GM21423 (cell line): ENCODE measurements at regions not wholly inside any gene's neighbourhood (a gene's known extent, or its start where the extent isn't known, plus 50 kb on each side); places are given as distances from the start of the nearest gene placed in this dataset.
"Not testable (repeated sequence)": the region's sequence is repeated elsewhere in the genome, so short reads cannot be mapped to it uniquely, and the experiment has no call there.

ENCODE experiments used
- ATAC-seq: cut with Tn5 transposase; IDR thresholded peaks from one replicate; pipeline ENCODE4 v1.9.1; 2021; ENCODE audit warnings: mild to moderate bottlenecking, moderate library complexity; ENCODE audit not compliant: unreplicated experiment

DNA sequence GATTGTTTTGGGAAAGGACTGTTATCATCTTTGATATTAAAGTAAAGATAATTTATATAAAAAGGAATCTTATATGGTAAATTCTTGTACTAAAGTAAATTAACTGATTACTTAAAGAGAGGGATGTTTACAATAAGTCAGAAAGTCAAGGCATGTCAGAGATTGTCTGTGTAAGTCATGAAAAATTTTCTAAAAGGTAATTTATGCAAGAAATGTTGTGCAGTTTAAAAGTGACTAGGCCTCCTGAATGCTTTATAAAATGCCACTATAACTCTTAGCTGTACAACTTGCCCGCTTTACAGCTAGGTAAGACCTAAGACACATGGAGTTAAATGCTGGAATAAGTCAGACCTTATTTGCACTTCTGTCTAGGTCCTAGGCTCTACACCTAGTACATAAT lies 692.9 kb downstream of the GBE1 start:
- ATAC-seq = no peak

DNA sequence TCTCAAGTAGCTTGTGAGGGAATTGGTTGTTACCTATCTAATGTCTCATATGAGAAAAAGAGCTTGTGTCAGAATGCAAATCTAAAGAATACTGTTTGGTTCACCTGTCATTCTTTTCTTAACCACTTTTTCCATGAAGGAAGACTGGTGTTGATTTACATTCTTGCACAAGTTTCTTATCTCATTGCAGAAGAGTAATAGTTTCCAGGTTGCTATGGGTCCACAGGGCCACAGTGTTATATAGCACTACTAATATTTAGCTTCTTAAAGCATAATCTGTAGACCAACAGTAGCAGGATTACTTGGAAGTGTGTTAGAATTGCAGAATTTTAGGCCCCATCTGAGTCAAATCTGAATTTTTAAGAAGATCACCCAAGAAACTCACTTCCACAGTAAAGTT lies 697.5 kb downstream of the GBE1 start:
- no peak for ATAC-seq

DNA sequence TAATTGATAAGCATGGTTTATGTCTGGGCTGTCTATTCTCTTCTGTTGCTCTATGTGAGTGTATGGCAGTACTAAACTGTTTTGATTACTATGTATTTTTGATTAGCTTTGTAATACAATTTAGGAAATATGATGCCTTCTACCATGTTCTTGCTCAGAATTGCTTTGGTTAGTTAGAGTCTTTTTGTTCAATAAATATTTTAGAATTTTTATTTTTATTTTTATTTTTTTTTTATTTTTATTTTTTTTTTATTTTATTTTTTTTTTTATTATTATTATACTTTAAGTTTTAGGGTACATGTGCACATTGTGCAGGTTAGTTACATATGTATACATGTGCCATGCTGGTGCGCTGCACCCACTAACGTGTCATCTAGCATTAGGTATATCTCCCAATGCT lies 710.3 kb downstream of the GBE1 start:
- not testable (repeated sequence) for ATAC-seq

DNA sequence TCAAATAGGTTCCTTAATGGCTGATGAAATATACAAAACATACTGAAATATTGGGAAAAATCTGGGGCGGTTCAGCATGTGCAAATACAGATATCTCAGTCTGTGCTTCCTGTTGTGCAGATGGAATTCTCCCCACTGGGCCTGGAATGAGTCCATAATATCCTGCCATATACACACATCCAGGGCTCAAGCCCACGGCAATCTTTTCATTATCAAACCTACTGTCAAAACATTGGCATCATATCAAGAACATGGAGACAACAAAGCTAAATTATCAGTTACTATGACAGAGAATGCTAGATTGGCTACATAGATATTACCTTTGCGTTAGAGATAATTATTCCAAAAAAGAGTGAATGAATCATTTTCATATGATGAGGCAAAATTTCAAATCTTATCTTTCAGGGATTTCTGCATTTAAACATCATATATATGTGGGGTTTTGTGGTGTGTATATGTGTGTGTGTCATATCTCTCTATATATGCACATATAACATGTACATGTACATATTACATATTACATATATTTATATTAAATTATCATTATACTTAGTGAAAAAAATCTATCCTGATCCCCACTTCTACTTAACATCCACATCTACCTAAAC lies 713.3 kb downstream of the GBE1 start:
- ATAC-seq = no peak

DNA sequence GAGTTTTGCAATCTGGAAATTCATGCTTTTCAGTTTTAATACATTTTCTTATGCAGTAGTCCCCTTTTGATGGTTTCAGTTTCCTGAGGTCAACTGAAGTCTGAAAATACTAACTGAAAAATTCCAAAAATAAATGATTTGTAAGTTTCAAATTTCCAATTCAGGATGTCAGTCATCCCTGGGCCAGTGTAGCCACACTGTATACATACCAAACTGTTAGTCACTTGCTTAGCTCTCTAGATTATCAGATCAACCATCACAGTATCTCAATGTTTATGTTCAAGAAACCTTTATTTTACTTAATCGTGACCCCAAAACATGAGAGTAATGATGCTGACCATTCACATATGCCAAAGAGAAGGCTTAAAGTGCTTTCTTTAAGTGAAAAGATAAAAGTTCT lies 715.5 kb downstream of the GBE1 start:
- no peak for ATAC-seq

DNA sequence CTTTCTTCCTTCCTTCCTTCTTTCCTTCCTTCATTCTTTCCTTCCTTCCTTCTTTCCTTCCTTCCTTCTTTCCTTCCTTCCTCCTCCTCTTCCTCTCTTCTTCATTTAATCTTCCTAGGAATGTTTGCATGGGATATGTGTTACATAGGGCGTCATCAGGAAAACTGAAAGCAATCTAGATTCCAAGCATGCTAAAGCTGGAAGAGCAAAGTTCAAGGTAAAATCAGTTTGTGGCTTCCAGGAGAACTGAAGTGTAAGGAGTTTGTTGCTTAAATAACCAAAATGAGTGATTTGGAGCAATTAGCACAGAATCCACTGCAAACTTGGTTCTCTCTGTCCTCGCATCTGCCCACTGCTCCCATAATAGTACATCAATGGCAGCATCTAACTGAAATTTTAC lies 716.2 kb downstream of the GBE1 start:
- no peak for ATAC-seq

DNA sequence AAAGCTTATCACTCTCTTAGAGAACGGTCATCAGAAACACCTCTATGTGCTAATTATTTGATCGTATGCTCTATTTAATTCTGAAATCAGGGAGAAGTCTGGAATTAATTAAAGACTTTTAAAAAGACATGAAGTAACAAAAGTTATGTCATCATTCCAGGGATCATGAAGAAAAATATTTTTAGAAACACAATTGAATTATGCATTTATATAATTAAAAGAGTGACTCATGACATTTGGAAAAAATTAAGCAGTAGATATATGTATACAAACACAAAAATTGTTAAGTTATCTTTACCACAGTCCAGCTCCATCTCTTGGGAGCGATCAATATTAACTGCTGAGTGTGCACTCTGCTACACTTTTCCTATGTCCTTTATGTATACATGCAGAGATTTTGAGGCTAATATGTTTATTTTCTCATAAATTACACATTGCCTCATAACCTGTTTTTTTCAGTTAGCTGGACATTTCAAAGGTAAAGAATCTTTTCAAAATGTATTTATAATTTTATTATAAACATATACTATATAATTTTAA lies 717.7 kb downstream of the GBE1 start:
- ATAC-seq = no peak

DNA sequence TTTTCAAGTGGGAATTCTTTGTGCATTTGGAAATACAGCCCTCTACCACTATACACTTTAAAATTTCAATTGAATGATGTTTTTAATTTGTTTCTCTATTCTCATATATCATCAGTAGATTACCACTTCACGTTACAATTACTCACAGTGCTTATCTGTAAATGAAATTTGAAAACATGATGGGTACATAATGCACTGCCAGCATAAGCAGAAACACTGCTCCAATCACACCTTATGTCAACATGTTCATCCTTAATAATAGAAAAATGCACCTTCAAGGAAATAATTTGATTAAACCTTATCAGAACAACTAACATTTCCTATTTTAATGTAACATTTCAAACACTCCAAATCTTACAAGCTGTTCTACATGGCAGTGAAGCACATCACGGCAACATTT lies 718.4 kb downstream of the GBE1 start:
- ATAC-seq = no peak

DNA sequence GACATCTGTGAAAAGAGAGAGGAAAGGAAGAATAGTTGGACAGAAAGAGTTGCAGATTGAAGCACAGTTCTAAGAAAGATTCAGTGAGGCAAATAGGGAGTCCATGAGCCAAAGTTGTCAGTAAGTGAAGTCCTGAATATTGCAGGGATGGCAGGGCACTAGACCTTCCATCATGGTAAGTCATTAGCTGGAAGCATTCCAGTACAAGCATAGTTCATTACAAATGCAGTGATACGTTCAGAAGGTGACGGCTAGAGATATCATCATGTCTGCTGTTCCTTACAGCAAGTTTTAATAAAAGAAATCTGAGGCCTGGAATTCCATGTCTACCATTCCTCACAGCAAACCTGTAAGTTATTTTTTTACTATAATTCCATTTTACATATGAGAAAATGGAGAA lies 720.1 kb downstream of the GBE1 start:
- ATAC-seq = no peak

DNA sequence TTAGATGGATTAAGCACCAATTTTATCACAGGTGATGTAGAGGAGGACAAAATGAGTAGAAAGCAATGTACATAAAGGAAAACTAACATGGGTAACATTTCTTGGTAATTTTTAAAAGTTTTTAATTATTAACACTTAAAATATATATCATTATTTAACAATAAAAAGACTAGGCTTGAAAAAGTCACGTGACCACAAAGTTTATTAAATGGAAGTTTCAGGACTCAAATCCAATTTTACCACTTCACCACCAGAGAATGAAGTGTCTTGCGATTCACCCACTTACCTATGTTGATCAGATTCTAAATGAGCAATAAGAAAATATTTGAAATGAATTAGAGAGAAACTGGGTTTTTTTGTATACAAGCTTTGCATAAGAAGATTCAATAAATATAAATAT lies 721.3 kb downstream of the GBE1 start:
- ATAC-seq = no peak

DNA sequence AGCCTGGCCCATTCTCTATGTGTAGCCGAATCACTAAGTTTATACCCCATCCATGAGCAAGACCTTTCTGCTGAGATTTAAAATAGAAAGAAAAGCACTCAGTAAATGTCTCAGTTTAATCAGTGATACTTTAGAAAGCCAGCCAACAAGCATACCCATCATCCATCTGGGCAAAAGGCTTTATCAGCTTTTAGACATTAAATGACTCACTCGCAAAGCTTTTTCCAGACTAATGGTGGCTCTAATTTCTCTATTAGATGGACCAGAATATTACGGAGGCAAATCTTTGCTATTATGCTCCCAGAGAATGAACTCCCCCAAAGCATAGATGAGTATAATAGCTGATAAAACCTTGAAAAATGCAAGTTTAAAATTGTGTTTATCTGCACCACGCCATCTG lies 727.8 kb downstream of the GBE1 start:
- no peak for ATAC-seq

DNA sequence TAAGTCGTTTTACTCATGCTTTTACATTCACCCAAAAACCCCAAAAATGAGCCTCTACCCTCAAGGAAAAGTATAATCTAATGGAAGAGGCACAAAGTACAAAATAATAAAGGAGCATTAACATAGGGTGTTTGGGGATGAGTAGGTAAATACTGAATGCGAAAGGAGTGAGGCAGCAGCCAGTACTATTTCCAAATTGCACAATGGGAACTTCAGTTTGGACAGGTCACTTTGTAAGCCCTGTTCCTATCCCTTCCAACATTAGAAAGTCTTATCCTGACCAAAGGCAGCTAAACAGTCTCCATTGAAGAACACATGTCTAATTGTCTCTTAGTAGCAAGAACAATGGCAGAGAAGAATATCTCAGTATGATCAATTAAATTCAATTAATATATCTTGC lies 728.3 kb downstream of the GBE1 start:
- ATAC-seq = no peak

DNA sequence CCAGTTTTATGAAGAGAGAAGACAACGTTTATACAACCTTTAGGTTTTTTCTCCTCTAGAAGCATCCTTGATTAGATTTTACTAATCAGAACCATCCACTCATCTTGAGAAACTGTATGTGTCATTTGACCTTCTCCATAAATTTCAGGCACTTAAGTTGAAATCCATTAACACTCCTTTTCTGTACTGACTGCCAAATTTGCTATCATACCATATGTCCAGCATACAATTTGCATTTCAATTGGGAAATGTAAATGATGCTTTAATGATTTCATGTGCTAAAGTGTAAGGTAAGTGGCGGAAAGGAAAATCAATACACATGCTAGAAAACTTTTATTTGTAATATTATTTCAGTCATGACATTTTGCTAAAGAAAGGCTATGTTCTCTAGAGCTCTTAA lies 731.6 kb downstream of the GBE1 start:
- ATAC-seq = no peak

DNA sequence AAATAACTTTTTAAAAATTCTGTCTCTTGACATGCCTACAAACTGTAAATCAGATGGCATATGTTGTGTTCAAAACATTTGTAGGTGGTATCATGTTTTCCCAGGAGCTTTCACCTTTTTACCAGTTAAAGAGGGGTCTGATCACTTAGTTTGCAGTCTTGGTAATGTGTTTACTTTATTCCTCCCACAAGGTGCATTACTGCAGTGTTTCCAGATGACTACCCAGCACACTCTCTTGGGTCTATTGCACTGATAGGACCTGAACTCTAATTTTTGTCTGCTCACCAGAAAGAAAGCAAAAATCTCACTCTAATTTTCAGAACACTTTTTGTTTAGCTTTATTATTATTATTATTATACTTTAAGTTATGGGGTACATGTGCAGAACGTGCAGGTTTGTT lies 734.1 kb downstream of the GBE1 start:
- no peak for ATAC-seq

DNA sequence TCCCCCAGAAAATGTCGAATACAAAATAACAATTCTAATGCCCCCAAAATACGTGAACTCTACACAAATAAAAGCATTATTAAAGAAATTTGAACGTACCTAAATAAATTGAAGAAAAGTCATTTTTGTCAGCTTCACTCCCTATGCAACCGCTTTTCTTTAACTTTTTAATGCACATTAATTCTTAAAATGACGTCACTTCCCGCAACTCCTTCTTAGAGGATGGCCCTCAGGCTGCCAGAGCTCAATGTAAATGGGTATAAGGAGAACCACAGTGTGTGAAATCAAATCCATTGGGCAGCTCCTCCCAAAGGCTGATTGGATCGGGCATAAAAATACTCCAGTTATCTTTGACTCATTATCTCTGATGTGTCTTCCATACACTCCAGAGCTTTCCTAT lies 736.9 kb downstream of the GBE1 start:
- ATAC-seq = no peak

DNA sequence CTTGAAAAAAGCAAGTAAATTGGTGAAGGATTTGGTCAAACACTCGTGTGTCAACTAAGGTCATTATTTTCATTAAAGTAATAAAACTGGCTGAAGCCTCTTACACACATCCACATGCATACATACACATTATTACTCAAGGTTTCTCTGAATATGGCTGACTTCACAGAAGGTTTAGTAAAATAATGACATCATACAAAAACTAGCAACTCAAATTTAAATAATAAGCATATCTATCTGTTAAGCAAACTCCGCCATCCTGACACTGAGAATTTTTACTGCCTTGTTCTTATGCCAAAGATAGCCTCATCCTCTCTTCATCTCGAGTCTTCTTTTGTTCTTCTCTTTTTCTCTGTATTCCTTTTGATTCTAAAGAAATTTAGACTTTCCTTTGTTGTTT lies 739.1 kb downstream of the GBE1 start:
- no peak for ATAC-seq

DNA sequence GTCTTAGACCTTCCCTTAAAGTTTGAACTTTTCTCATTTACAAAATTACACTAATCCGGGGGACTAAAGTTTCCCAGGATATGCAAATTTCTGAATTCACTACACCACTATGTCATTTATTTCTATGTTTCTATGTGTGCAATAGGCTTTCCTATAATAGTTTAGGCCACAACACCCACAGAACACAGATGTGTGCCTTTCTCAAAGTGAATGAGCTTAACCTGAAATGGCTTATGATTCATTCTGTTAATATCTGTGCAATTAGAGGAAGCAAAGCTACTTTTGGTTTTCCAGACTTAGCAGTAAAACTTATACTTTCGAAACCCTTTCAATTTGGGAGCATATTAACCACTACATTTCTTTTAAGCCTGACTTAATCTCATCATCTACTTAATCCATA lies 748.1 kb downstream of the GBE1 start:
- no peak for ATAC-seq

DNA sequence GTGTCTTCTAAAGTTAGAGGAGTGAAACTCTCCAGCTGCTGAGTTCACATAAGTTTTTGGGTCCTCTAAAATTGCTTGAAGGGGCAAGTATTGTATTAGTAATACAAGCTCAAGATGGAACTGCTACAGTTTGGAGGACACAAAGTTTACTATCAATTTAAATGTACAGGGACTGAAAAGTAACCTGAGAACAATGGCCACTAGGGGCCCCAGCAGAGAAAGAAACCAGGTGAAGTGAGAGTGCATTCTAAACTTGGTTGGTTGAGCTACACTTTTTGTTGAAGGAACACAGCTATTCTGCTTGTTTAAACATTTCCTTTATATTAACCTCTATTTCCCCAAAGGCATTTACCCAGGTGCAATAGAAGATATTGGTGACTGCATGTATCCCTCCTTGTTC lies 755.5 kb downstream of the GBE1 start:
- ATAC-seq = no peak

DNA sequence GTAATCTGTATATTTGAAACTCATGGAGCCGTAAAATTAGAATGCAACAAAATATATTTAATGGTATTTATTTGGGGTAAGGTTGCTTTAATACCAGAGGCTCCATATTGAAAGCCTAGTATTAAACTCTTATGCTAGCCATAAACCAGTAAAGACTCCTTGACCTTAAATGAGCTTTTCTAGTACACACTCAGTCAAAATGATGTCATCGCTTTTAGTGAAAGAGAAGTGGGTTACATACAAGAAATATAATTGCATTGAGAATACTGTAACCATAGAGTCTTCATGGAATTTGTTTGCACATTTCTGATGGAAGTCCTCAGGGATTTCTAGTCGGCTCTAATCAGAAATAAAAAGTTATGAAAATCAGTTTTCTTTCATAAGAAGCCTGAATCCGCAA lies 757.6 kb downstream of the GBE1 start:
- ATAC-seq = no peak

DNA sequence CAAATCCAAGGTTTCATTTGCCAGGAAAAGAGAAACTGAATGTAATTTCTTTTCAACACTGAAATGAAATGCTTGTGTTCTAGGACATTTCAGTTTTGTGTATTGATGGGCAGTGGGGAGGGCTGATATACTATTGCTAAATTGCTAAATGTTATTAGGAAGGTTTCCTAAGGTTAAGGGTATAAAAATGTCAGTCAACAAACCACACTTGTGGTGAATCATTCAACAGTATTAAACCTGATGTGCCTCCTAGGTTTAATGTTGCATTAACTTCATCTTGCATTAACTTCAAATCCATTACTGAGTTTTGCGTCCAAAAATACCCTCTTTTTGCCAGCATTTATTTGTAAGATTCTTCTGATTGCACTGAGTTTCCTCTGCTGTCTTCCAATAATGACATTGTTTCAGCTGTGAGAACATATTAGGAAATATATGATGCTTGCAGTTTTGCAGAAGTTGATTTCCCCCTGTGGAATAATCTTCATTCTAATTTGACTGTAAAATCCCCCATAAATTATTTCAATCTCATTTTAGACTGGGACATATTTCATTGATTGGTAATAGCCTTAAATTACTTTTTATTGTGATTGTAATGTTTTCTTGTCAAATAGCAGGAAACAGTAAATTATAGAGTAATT lies 758.3 kb downstream of the GBE1 start:
- no peak for ATAC-seq

DNA sequence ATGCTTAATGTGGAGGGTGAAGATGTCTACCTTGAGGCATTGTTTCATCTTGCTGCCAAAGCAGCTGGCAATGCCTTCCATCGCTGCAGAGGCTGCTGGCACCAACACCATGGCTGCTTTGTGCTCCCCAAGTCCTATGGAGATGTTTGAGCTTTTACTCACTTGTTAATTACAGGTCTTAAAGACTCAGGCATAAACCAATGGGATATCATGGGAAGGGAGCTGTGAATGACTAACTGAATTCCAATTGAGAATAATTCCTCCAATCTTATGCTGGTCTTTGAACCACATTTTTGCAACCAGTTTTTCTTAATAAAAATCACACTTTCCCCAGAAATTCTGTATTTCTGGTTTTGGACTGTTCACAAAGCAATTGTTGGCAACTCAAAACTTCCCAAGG lies 762.0 kb downstream of the GBE1 start:
- ATAC-seq = no peak

DNA sequence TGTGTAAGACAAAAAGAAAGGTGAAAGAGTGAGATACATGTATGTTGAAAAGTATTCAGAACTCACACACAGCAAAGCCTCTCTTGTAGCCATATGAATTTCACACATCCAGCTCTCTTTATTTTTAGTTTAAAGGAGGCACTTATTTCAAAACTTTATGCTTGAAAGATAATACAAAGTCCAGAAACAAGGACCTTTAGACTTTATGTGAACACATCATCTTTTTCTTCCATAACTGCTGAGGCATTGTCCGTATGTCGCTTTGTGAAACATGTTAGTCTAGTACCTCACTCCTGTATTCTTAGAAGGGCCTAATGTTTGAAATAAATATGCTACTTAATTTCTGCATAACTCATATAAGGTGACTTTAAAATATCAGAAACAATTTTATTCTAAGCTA lies 763.4 kb downstream of the GBE1 start:
- no peak for ATAC-seq

DNA sequence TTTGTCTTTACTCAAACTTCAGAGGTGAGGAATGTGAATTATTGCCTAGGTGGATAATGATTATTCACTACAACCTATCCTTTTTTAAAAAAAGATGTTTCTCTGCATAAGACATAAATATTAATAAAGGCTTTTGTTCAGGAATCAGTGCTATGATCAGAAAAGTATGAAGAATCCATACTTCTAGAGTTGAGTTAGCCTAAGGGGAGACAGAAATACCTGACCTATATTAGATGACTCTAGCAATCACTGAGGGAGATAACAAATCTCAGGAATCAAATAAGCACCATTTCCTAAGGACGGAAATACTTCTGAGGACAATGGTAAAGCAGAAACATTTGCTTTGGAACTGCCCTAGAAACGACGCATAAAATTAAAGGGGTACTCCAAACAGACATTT lies 763.8 kb downstream of the GBE1 start:
- ATAC-seq = no peak
